GM21360 (cell line): ENCODE measurements at regions not wholly inside any gene's neighbourhood (a gene's known extent, or its start where the extent isn't known, plus 50 kb on each side); places are given as distances from the start of the nearest gene placed in this dataset.
"Not testable (repeated sequence)": the region's sequence is repeated elsewhere in the genome, so short reads cannot be mapped to it uniquely, and the experiment has no call there.

Source experiments
- ATAC-seq: cut with Tn5 transposase; IDR thresholded peaks from one replicate; pipeline ENCODE4 v1.9.1; 2021; ENCODE audit warnings: mild to moderate bottlenecking, moderate library complexity; ENCODE audit not compliant: unreplicated experiment

DNA sequence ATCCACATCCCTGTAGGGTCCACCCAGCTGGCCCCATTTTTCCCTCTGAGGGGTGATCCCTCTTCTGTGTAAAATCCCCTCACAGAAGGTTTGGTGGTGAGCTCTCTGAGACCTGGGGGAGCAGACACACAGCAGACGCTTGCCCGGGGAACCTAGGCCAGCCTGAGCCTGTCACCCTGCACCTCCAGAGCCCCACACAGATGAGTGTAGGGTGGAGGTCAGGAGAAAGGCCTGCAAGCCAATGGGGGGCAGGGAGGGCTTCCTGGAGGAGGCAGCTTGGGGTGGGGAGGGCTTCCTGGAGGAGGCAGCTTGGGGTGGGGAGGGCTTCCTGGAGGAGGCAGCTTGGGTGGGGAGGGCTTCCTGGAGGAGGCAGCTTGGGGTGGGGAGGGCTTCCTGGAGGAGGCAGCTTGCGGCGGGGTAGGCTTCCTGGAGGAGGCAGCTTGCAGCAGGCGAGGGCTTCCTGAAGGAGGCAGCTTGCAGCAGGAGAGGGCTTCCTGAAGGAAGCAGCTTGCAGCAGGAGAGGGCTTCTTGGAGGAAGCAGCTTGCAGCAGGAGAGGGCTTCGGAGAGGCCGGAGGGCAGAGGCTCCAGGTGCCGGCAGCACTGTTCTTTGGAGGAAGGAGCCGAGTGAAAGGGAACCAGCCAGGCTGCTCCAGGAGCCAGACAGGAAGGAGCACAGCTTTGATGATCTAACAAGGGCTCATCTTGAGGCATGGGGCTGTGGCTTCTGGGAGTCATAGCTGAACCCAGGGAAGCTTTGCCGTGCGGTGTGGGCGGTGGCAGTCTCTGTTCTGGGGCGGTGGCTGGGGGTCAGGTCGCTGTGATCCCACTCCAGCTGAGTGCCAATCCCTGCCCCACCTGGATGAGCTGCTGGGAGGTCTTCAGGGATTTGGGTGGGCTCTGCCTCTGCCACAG, 83.7 kb upstream of the ZNF469 start:
- ATAC-seq: no peak

DNA sequence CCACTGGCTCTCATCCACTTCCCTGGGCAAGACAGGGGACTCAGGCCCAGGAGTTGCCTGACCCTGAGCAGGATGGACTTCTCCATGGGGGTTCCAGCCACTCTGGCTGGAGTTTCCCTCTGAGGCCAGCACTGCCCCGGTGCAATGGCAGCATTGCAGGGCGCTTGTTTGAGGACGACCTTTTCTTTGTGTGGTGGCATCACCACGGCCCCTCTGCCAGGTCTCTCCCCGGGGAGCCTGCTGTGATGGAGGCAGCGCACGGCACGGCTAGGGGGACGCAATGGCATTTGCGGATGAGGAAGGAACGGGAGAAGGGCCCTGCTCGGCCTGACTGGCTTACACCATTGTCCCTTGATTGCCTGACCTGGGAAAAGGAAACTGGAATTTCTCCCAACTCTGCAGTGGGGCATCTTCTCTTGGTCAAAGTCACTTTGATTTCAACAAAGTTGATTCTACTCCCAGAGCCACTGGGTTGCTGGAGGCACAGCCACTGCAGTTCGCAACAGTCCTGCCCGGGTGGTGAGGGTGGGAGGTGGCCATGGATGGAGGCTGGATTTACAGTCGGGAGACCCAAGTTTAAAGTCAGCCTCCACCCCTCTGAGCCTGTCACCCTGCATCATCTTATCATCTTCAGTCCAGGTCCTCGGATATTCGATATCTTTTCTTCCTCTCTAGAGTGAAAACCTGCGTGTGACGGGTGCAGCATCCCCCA, 82.9 kb upstream of the ZNF469 start:
- ATAC-seq: no peak

DNA sequence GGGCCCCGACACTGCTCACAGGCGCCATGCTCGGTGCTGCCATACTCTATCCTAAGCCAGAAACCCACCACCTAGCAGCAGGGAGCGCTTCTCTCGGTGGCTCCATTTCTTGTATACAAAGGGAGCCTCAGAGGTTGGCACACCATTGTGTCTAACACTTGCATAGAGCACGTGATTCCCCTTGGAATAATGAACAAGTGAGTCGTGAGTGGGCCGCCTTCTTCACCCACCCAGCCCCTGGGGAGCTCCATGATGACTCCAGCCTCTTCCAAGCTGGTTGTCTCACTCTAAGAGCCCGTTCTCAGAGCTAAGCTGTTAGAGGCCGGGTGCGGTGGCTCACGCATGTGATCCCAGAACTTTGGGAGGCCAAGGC, 82.3 kb upstream of the ZNF469 start:
- no peak for ATAC-seq

DNA sequence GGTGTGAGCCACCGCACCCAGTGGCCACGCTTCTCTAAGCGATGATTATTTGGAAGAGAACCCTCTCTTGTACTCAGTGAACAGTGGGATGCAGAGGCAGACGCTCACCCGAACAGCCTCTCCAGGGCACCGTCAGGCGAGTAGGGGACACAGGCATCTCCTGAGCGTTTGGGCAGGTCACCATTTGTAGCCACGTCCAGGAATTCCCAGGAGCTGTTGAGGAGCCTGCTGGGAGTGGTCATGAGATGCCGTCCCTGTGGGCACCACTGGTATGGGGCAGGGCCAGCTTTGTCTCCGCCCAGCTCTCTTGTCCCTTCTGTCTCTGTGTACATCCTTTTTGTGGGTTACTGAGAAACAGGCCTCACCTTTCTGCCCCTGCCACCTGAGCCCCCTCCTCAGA, 81.3 kb upstream of the ZNF469 start:
- no peak for ATAC-seq

DNA sequence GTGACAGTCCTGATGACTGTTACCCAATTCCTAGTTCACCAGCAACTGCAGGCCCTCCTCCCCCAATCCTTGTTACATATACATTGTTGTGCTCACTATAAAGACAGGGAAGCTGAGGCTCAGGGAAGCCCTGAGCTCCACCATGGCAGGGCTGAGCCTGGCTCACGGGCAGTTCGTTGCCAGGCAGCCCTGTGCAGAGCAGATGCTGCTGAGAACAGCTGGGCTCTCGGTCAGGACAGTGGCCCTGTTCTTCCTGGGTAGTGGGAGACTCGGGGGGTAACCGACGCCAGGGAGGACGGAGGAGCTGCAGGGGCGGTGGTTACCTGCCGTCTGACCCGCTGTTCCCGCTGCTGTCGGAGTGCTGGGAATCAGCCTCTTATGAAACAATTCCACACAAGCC, 80.9 kb upstream of the ZNF469 start:
- ATAC-seq: no peak

DNA sequence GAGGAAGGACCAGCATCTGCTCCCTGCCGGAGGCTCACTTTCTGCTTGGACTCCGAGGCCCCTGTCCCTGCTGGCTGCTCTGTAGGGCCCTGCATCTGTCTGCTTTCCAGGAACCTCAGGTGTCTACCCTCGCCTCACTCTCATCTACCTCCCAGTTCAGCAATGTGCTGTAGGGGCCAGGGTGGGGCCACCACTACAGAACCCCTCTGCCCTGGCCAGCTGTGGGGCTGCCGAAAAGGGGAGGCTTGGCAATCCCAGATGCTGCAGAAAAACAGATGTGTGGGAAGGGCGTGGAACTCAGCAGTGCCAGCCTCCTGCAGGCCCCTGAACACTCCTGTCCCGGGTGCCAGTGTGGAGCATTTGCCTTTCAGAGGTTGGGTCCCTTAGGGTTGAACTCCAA, 80.1 kb upstream of the ZNF469 start:
- ATAC-seq: no peak

DNA sequence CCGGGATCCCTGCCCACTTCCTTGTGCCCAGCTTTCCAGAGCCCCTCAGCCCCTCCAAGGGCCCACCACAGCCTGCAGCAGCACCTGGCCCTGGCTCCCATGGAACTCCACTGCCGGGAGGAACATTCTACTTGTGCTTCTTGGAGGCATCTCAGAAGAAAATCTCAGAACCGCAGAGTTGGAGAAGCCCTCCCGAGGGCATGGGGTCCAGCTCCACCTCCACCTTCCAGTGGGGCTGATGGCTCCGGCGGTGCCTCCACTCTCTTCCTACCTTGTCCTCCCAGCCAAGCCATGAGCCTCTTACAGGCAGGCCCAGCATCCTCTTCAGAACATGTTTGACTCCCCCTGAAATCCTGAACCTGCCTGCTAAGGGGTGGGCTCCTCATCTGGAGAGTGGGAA, 79.4 kb upstream of the ZNF469 start:
- ATAC-seq: no peak

DNA sequence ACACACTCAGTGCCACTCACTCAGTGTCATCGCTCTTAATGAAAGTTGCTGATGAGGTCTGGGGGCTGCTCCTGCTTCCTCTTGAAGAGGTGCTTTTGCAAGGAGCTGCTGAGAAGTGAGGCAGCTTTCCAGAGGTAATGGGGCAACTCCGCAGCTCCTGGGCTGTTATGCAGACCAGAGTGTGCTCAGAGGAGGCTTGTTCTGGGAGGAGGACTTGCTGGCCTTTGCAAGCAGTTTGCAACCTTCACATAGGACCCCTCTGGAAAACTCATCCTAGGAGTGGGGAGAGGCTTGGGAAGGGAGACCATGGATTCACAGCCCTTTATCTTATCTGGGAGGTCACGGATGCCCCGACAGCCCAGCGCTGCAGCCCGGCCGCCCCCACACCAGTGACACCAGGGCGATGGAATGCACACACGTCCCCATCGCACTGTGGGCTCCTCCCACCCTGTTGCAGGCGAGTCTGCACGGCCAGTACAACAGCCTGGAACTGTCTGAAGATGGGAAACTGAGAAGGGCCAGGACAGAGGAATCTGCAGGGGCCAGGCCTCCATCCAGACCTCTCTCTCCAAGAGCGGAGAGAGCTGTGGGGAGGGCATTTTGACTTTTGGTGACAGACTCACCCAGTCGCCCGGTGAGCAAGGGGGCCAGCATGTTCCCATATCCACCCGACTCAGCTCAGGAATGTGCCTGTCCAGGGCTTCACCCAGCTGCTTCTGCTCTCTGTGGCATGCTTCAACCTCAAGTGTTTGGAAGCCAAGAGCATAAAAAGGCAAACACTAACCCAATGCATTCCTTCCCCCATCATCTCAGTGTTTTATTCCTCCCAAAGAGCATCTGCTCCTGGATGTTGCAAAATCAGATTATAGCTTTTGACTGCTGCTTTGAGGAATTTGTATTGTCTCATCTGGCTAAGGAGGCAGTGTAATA, 78.6 kb upstream of the ZNF469 start:
- no peak for ATAC-seq

DNA sequence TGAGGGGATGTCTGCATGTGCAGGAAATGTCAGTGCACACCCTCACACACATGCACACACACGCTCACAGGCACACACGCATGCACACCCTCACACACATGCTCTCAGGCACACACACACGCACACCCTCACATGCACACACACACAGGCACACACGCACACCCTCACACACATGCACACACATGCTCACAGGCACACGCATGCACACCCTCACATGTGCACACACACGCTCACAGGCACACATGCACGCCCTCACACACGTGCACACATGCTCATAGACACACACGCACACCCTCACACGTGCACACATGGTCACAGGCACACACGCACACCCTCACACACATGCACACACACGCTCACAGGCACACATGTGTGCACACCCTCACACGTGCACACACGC, 77.6 kb upstream of the ZNF469 start:
- no peak for ATAC-seq

DNA sequence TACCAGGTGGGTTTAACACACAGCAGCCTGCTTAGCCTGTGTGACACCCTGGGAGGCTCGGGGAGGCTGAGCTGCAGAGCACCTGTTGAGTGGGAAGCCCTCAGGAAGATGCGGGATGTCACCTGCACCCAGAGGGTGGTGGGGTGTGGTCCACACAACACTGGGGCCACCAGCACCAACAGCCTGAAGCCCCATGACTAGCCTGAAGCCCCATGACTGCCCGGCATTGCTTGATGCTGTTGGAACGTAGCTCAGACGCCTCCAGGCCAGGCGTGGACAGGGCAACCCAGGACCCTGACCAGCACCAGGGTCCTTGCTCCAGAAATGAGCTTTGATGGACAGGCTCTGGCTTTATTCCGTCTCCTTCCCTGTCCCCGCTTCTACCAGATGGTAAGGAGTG, 76.3 kb upstream of the ZNF469 start:
- ATAC-seq: no peak

DNA sequence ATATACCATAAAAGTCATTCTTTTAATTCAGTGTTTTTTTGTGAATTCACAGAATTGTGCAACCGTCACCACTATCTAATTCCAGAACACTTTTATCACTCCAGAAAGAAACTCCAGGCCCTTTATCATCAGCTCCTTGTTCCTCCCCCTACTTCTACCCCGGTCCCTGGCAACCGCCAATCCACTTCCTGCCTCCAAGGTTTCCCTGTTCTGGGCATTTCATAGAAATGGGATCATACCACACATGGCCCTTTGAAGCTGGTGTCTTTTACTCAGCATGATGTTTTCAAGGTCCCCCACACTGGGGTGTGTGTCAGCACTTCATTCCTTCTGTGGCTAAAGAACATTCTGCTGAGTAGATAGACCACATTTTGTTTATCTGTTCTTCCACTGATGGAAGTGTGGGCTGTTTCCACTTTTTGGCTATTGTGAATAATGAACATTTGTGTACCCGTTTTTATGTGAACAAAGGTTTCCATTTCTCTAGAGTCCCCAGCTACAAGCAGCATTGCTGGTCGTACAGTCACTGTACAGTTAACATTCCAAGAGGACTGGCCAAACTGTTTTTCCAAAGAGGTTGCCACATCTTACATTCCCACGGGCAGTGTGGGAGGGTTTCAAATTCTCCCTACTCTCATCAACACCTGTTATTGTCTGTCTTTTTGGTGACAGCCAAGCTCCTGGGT, 75.8 kb upstream of the ZNF469 start:
- no peak for ATAC-seq

DNA sequence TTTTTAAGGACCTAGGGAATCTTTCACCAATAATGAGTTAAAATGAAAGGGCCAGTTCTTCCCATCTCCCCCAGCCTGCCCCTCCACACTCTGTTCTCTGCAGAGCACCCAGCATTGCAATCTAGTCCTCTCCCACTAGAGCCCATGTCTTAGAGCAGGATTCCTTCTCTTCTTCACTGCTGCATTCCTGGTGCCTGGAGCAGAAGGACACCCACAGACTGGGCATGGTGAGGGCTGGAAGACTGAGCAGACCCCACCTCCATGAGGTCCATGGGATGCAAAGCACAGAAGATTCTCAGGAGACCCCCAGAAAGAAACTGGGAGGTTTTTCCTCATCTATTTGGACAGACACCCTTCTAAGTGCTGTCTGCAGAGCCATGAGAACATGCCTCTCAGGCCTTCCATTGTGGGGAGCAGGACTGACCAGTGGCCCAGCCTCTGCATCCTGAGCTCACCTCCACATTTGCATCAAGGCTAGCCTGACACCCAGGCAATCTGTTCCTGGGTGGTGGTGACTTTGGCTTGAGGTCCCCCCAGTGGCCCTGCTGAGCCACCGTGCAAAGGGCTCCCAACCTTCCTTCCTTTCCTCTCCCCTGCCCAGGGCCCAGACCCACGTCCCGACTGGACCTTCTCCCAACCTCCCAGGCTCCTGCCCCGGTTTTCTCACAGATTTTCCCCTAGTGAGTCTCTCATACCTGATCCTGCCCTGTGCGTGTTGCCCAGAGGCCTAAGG, 74.2 kb upstream of the ZNF469 start:
- ATAC-seq: no peak

DNA sequence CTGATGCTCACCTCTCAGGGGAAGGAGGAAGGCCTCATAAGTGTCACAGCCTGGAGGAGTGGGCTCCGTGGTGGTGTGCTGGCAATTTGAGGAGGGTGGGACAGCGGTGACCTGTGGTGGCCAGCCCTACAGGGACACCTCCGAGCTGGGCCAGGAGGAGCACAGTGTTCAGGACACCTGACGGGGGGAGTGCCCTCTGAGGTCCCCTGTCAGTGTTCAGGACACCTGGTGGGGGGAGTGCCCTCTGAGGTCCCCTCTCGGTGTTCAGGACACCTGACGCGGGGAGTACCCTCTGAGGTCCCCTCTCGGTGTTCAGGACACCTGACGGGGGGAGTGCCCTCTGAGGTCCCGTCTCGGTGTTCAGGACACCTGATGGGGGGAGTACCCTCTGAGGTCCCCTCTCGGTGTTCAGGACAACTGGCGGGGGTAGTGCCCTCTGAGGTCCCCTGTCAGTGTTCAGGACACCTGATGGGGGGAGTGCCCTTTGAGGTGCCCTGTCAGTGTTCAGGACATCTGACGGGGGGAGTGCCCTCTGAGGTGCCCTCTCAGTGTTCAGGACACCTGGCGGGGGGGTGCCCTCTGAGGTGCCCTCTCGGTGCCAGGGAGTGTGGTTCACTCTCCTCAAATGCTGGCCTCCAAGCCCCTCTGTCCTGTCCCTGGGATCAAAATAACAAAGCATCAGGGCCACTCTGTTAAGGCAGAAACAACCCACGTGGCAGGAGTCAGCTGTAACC, 73.4 kb upstream of the ZNF469 start:
- no peak for ATAC-seq

DNA sequence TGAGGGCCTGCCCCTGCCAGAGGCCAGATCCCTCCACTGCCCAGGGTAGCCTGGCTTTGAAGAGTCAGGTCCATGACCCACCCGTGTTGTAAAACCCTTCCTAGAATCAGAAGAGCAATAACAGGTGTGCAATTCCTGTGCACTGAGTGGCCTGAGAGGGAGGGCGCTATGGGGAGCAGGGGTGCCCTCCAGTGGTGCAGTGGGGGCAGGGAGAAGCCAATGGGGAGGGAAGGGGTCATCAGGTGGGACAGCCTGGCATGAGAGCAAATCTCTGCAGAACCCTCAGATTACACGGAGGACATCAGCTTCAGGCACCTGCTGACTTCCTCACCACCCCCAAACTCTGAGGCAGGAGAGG, 72.9 kb upstream of the ZNF469 start:
- no peak for ATAC-seq

DNA sequence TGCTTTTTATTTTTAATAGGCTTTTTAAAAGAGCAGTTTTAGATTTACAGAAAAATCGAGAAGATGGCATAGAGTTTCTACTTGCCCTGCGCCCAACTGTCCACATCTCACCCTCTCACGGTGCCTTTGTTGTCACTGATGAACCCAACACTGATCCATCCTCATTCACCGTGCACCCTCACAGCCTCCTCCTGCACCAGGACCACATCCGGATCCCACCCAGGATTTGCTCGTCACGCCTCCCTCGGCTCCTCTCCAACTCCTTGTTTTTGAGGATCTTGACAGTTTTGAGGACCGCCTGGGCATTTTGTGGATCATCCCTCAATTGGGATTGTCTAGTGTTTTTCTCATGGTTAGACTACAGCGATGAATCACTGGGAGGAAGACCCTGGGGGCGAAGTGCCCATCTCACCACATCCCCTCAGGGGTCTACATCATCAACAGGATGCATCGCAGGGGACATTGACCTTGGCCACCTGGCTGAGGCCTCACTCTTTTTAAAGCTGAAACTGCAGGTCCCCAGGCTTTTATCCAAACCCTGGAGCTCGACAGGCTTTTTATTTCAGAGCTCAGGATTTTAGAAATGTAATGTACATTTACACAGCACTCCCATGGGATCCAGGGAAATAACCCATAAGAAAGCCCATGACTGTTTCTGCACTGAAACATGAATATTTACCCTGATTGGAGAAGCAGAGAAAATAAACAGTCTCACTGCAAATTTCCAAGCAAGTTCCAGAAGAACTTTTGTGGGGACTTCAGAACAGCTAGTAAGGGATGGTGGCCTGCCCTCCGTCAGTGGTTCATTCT, 71.8 kb upstream of the ZNF469 start:
- ATAC-seq: no peak

DNA sequence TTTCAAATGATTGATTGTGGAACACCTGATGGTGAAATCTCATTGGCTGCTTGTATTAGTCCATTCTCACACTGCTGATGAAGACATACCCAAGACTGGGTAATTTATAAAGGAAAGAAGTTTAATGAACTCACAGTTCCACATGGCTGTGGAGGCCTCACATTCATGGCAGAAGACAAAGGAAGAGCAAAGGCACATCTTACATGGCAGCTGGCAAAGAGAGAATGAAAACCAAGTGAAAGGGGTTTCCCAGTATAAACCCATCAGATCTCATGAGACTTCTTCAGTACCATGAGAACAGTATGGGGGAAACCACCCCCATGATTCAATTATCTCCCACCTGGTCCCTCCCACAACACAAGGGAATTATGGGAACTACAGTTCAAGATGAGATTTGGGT, 70.9 kb upstream of the ZNF469 start:
- ATAC-seq: not testable (repeated sequence)

DNA sequence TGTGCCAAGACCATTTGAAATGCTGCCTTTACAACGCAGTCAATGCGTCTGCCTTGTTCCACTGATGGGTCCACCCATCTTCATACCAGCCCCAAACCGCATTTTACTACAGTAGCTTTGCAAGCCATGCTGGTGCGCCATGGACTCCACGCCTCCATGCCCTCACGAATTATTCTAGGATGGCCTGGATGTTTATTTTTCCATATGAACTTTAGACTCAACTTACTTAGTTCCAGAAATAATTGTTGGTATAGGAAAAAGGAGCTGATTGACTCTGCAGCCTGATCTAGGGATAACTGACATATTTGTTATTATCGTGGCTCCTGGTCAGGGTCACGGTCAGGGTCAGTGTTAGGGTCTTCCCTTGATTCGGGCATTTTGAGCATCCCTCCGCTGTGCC, 70.0 kb upstream of the ZNF469 start:
- no peak for ATAC-seq

DNA sequence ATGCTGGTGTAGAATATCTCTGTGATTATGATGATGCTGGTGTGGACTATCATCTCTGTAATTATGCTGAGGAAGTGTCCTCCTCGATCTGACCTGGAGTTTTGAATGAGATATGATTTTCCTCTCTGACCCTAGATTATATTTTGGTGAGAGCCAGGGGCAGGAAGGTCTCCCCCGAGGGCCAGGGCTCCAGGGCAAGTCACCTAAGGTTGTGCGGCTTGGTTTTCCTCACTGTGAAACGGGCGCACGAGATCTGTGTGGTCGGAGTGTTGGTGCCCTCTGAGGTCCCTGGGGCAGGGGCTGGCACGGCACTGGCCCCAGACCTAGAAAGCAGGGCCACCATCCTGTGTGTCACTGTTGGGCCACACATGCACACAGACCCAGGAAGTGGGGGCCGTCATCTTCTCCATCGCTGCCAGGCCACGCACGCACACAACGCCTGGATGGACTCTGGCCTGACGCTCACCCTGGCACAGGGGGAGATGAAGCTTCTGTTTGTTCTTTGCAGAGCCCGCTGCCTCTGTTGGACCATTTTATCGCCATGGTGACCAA, 67.7 kb upstream of the ZNF469 start:
- no peak for ATAC-seq
